HepG2 (cell line): ENCODE measurements at regions not wholly inside any gene's neighbourhood (a gene's known extent, or its start where the extent isn't known, plus 50 kb on each side); places are given as distances from the start of the nearest gene placed in this dataset.
A peak's percentile ranks its signal among the peaks of the same experiment; 100 is the strongest.

ENCODE experiments used
- ATAC-seq: fragments of 200-7000 bp; cut with Tn5 transposase; 3 replicates; pipeline ENCODE4 v1.9.1; 2020; ENCODE audit warnings: mild to moderate bottlenecking, moderate library complexity
- BruUV-seq: library from RNA; stranded (reverse); fragments of 400-500 nt; replicated peaks from 2 replicates; lab custom pipeline; 2021; lab: Mats Ljungman, UMichigan
- CTCF ChIA-PET: fragments of 300-600 bp; formaldehyde crosslinking; extraction: SDS; loops from one replicate; lab custom pipeline; 2021; ENCODE audit warnings: low total read pairs, inconsistent platforms, low intra/inter-chr PET ratio; lab: Yijun Ruan, JAX
- POLR2A ChIA-PET: fragments of 350-600 bp; sonication (Branson Sonifier 250); formaldehyde crosslinking; loops from one replicate; lab custom pipeline; 2020; ENCODE audit warnings: antibody characterized with exemption, inconsistent platforms; lab: Yijun Ruan, JAX
- DNase-seq: peaks from one replicate; pipeline ENCODE4 v3.0.0-alpha.2; 2015; ENCODE audit warnings: low spot score
- FAIRE-seq: peaks from 3 replicates; lab custom pipeline; 2011; peaks lifted over from hg19 to GRCh38; lab: Jason Lieb, UNC
- H2AFZ ChIP-seq: one replicate; pipeline ENCODE4 v1.6.1; 2011; ENCODE audit warnings: low read length, inconsistent platforms
- H3K27ac ChIP-seq: fragments of 300-600 bp; 3 replicates; pipeline ENCODE4 v1.8.0; 2011; ENCODE audit warnings: mixed run types, mild to moderate bottlenecking, mixed read lengths, low read length, inconsistent platforms; ENCODE audit not compliant: insufficient read depth; ENCODE audit errors: extremely low read length
- H3K27me3 ChIP-seq, 2 experiments: fragments of 200-600 bp in 1 of 2; 2 replicates in 1 of 2; 3 replicates in 1 of 2; pipeline versions ENCODE4 v1.6.0 to v1.8.0; 2011; ENCODE audit warnings: low read length in 2 of 2, mild to moderate bottlenecking in 2 of 2, moderate library complexity in 2 of 2, inconsistent platforms in 1 of 2; ENCODE audit not compliant: insufficient read depth in 2 of 2, control insufficient read depth in 1 of 2
- H3K36me3 ChIP-seq, 2 experiments: fragments of 200-600 bp in 1 of 2; replicated peaks in 1 of 2; 2 replicates in 1 of 2; 3 replicates in 1 of 2; pipeline versions ENCODE4 v1.5.1 to v1.8.0; 2011; ENCODE audit warnings: low read length in 2 of 2, inconsistent platforms in 1 of 2; ENCODE audit not compliant: insufficient read depth in 2 of 2, control insufficient read depth in 1 of 2
- H3K4me1 ChIP-seq: 2 replicates; pipeline ENCODE4 v1.5.1; 2012; ENCODE audit warnings: low read length, inconsistent platforms; ENCODE audit not compliant: insufficient read depth
- H3K4me2 ChIP-seq: 2 replicates; pipeline ENCODE4 v1.6.0; 2011; ENCODE audit warnings: low read depth, low read length, inconsistent platforms
- H3K4me3 ChIP-seq, 3 experiments: fragments of 200-600 bp in 1 of 3; sonication (generic), shearing (Covaris generic) in 1 of 3; replicated peaks in 1 of 3; 2 replicates each; pipeline ENCODE4 v1.5.1; 2011 to 2016; ENCODE audit warnings: low read length in 3 of 3, inconsistent platforms in 2 of 3, low read depth in 2 of 3, mild to moderate bottlenecking in 2 of 3, control low read depth in 1 of 3, mixed read lengths in 1 of 3; ENCODE audit not compliant: insufficient read depth in 1 of 3
- H3K79me2 ChIP-seq: one replicate; pipeline ENCODE4 v1.6.1; 2011; ENCODE audit warnings: low read length, inconsistent platforms; ENCODE audit not compliant: insufficient read depth
- H3K9ac ChIP-seq: 2 replicates; pipeline ENCODE4 v1.6.0; 2011; ENCODE audit warnings: mild to moderate bottlenecking, low read depth, low read length, inconsistent platforms; ENCODE audit not compliant: insufficient read depth
- H3K9me3 ChIP-seq: 2 replicates; pipeline ENCODE4 v1.5.1; 2012; ENCODE audit warnings: mild to moderate bottlenecking, low read length
- H4K20me1 ChIP-seq: 2 replicates; pipeline ENCODE4 v1.6.0; 2011; ENCODE audit warnings: inconsistent platforms, mild to moderate bottlenecking, low read length, moderate library complexity; ENCODE audit not compliant: insufficient read depth
- CHCHD3 ChIP-seq: sonication (generic); formaldehyde crosslinking; IDR thresholded peaks from 2 replicates; pipeline ENCODE4 v1.8.0; 2022; ENCODE audit warnings: mild to moderate bottlenecking, missing genetic modification reagents, moderate library complexity
- FOXO4 ChIP-seq: sonication (generic); formaldehyde crosslinking; conservative IDR thresholded peaks from 2 replicates; pipeline ENCODE4 v1.8.1; 2023; ENCODE audit warnings: missing genetic modification reagents
- KDM5A ChIP-seq: fragments of 200-600 bp; sonication (generic); IDR thresholded peaks from 2 replicates; pipeline ENCODE4 v1.7.0; 2018; ENCODE audit warnings: antibody characterized with exemption, mild to moderate bottlenecking, low read length, borderline replicate concordance
- LRRFIP1 ChIP-seq: sonication (generic); formaldehyde crosslinking; conservative IDR thresholded peaks from 2 replicates; pipeline ENCODE4 v1.4.0; 2020; ENCODE audit warnings: missing genetic modification reagents
- MATR3 ChIP-seq: sonication (generic); formaldehyde crosslinking; IDR thresholded peaks from 2 replicates; pipeline ENCODE4 v1.4.0; 2020; ENCODE audit warnings: missing genetic modification reagents
- MEIS2 ChIP-seq: sonication (generic); formaldehyde crosslinking; IDR thresholded peaks from 2 replicates; pipeline ENCODE4 v1.9.0; 2021; ENCODE audit warnings: mild to moderate bottlenecking, missing genetic modification reagents
- MTA3 ChIP-seq: sonication (generic); formaldehyde crosslinking; IDR thresholded peaks from 2 replicates; pipeline ENCODE4 v1.4.0; 2020; ENCODE audit warnings: missing genetic modification reagents
- PHF21A ChIP-seq: sonication (generic); formaldehyde crosslinking; IDR thresholded peaks from 2 replicates; pipeline ENCODE4 v1.5.0; 2020; ENCODE audit warnings: mild to moderate bottlenecking, missing genetic modification reagents
- PRPF4 ChIP-seq: fragments of 200-400 bp; formaldehyde crosslinking; IDR thresholded peaks from 2 replicates; pipeline ENCODE4 v1.6.1; 2016; ENCODE audit warnings: low read length, low read depth; ENCODE audit not compliant: poor library complexity, severe bottlenecking
- SMYD3 ChIP-seq: sonication (generic); formaldehyde crosslinking; IDR thresholded peaks from 2 replicates; pipeline ENCODE4 v1.8.1; 2023; ENCODE audit warnings: mild to moderate bottlenecking, missing genetic modification reagents
- TAF15 ChIP-seq: fragments of 200-400 bp; formaldehyde crosslinking; IDR thresholded peaks from one replicate; pipeline ENCODE4 v1.6.1; 2018; ENCODE audit warnings: mild to moderate bottlenecking, low read depth, low read length; ENCODE audit not compliant: poor library complexity, severe bottlenecking
- ZNF562 ChIP-seq: sonication (generic); formaldehyde crosslinking; IDR thresholded peaks from 2 replicates; pipeline ENCODE4 v1.8.0; 2022; ENCODE audit warnings: missing genetic modification reagents, borderline replicate concordance
- ZNF850 ChIP-seq: sonication (generic); formaldehyde crosslinking; conservative IDR thresholded peaks from 2 replicates; pipeline ENCODE4 v1.9.0; 2021; ENCODE audit warnings: mild to moderate bottlenecking, missing genetic modification reagents
- ZSCAN25 ChIP-seq: sonication (generic); formaldehyde crosslinking; IDR thresholded peaks from 2 replicates; pipeline ENCODE4 v1.8.0; 2022; ENCODE audit warnings: mild to moderate bottlenecking, missing genetic modification reagents
- WGBS: methylation state at CpG from one replicate; pipeline ENCODE4 v1.1.6; 2017; ENCODE audit warnings: low lambda C conversion rate; 5-methylcytosine and 5-hydroxymethylcytosine counted together
- in situ Hi-C: cut with HindIII; loops from 2 replicates; pipeline ENCODE4 v1.10.0; 2017; ENCODE audit warnings: low pct_unique_long_range_greater_than_20kb; ENCODE audit not compliant: extremely low pct_ligation_motif_present
- intact Hi-C: fragments of 100-400 bp; cut with micrococcal nuclease; formaldehyde crosslinking; loops from one replicate; pipeline ENCODE4 v1.10.0; 2022; ENCODE audit not compliant: unreplicated experiment
- TF ChIP-seq, protein P1 (sequence below): sonication (generic); formaldehyde crosslinking; IDR thresholded peaks from 2 replicates; pipeline ENCODE4 v1.9.0; 2021; ENCODE audit warnings: missing genetic modification reagents, borderline replicate concordance
- TF ChIP-seq, protein P2 (sequence below): IDR thresholded peaks from 2 replicates; pipeline ENCODE4 v1.6.1; 2016; ENCODE audit warnings: mild to moderate bottlenecking, missing biosample characterization, missing genetic modification reagents

DNA sequence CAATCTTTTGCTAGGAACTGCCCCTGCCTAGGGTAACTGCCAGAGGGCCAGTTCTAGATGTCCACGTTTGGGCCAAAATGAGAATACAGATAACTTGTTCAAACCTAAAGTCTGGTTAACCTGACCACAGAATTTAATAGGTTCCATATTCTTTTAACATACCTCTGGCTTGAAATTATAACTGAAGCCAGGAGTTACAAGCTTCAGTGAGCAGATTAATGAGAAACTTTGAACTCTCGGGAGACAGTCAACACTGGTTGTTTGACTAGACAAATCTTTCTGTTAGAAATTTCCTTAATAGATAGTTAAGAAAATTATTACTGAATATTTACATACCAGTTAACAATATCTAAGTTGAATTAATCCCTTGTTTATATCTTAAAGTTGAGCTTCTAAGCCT is 110.0 kb upstream of the KLF7 start:
- no peak for ATAC-seq
- WGBS, result 0% methylated on average over 2 of the region's 2 CpGs
- no peaks in the 10 kb centered on the region for H3K9me3 ChIP-seq
- no peak overlapping the region for H3K27ac ChIP-seq
- no peaks in the 10 kb centered on the region for H3K27me3 ChIP-seq
- no peak for DNase-seq
- H2AFZ ChIP-seq, result no peak overlapping the region
- in situ Hi-C loops (no loop called here), intact Hi-C loops (no loop called here)
- FAIRE-seq, result peak; percentile 12
- ChIA-PET POLR2A (no interaction called here), CTCF (no interaction called here)
- H3K4me3 ChIP-seq, result no peak overlapping the region
- H3K4me1 ChIP-seq, result no peaks in the 10 kb centered on the region
- no peaks in the 10 kb centered on the region for H3K36me3 ChIP-seq
- no peak overlapping the region for H3K9ac ChIP-seq
- no peak overlapping the region for H3K4me2 ChIP-seq
- H4K20me1 ChIP-seq, result no peaks in the 10 kb centered on the region
- H3K79me2 ChIP-seq, result no peaks in the 10 kb centered on the region
- no TSS peak for BruUV-seq
- TF ChIP-seq SMYD3, result no peak
- TF ChIP-seq KDM5A, result no peak
- TF ChIP-seq LRRFIP1 (CRISPR knock-in tag), result no peak
- TF ChIP-seq ZNF562 (CRISPR knock-in tag), result no peak
- TF ChIP-seq ZNF850 (CRISPR knock-in tag), result no peak
- TF ChIP-seq MTA3 (CRISPR knock-in tag), result no peak
- no peak for TF ChIP-seq PHF21A (CRISPR knock-in tag)
- TF ChIP-seq MATR3, result no peak
- no peak for TF ChIP-seq PRPF4
- no peak for TF ChIP-seq CHCHD3 (CRISPR knock-in tag)
- TF ChIP-seq, protein P1, sequence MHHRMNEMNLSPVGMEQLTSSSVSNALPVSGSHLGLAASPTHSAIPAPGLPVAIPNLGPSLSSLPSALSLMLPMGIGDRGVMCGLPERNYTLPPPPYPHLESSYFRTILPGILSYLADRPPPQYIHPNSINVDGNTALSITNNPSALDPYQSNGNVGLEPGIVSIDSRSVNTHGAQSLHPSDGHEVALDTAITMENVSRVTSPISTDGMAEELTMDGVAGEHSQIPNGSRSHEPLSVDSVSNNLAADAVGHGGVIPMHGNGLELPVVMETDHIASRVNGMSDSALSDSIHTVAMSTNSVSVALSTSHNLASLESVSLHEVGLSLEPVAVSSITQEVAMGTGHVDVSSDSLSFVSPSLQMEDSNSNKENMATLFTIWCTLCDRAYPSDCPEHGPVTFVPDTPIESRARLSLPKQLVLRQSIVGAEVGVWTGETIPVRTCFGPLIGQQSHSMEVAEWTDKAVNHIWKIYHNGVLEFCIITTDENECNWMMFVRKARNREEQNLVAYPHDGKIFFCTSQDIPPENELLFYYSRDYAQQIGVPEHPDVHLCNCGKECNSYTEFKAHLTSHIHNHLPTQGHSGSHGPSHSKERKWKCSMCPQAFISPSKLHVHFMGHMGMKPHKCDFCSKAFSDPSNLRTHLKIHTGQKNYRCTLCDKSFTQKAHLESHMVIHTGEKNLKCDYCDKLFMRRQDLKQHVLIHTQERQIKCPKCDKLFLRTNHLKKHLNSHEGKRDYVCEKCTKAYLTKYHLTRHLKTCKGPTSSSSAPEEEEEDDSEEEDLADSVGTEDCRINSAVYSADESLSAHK (CRISPR knock-in tag), result no peak
- TF ChIP-seq ZSCAN25 (CRISPR knock-in tag), result no peak
- TF ChIP-seq, protein P2, sequence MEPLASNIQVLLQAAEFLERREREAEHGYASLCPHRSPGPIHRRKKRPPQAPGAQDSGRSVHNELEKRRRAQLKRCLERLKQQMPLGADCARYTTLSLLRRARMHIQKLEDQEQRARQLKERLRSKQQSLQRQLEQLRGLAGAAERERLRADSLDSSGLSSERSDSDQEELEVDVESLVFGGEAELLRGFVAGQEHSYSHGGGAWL (CRISPR knock-in tag), result no peak
- no peak for TF ChIP-seq TAF15
- no peak for TF ChIP-seq FOXO4 (CRISPR knock-in tag)
- TF ChIP-seq MEIS2 (CRISPR knock-in tag), result no peak
